NB4 (cell line): ENCODE measurements at regions not wholly inside any gene's neighbourhood (a gene's known extent, or its start where the extent isn't known, plus 50 kb on each side); places are given as distances from the start of the nearest gene placed in this dataset.

Experiments
- POLR2A ChIP-seq: IDR thresholded peaks from 2 replicates; pipeline ENCODE4 v1.6.1; 2011; ENCODE audit warnings: mild to moderate bottlenecking; ENCODE audit not compliant: insufficient read length; ENCODE audit errors: extremely low read depth
- TF ChIP-seq, protein P1 (sequence below): IDR thresholded peaks from one replicate; pipeline ENCODE4 v1.5.1; 2012; ENCODE audit warnings: low read depth, low read length

- TF ChIP-seq, protein P1, sequence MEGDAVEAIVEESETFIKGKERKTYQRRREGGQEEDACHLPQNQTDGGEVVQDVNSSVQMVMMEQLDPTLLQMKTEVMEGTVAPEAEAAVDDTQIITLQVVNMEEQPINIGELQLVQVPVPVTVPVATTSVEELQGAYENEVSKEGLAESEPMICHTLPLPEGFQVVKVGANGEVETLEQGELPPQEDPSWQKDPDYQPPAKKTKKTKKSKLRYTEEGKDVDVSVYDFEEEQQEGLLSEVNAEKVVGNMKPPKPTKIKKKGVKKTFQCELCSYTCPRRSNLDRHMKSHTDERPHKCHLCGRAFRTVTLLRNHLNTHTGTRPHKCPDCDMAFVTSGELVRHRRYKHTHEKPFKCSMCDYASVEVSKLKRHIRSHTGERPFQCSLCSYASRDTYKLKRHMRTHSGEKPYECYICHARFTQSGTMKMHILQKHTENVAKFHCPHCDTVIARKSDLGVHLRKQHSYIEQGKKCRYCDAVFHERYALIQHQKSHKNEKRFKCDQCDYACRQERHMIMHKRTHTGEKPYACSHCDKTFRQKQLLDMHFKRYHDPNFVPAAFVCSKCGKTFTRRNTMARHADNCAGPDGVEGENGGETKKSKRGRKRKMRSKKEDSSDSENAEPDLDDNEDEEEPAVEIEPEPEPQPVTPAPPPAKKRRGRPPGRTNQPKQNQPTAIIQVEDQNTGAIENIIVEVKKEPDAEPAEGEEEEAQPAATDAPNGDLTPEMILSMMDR: no peak
- no peak for TF ChIP-seq POLR2A
Measured at GRCh38 chr6:14571001-14571400, 453.4 kb downstream of the CD83 start.
